ENCODE measurements at regions not wholly inside any gene's neighbourhood (a gene's known extent, or its start where the extent isn't known, plus 50 kb on each side); places are given as distances from the start of the nearest gene placed in this dataset.
"Not testable (repeated sequence)": the region's sequence is repeated elsewhere in the genome, so short reads cannot be mapped to it uniquely, and the experiment has no call there.

GRCh38 chr21:18831942-18832676 is 428.5 kb upstream of the TMPRSS15 start:
- DNase-seq (ENCODE audit: low read depth) = no peak

- DNase-seq (ENCODE audit: low read depth) = no peak
These were observed 429.4 kb upstream of the TMPRSS15 start for GRCh38 chr21:18832950-18833349.

- not testable (repeated sequence) for DNase-seq (ENCODE audit: low read depth)
These were observed 430.5 kb upstream of the TMPRSS15 start for GRCh38 chr21:18834121-18834520.

GRCh38 chr21:18840239-18840638 is 436.7 kb upstream of the TMPRSS15 start:
- DNase-seq (ENCODE audit: low read depth) = no peak

GRCh38 chr21:18857606-18858005 is 454.0 kb upstream of the TMPRSS15 start:
- DNase-seq (ENCODE audit: low read depth) = not testable (repeated sequence)

GRCh38 chr21:18869104-18869503 is 465.5 kb upstream of the TMPRSS15 start:
- DNase-seq (ENCODE audit: low read depth) = no peak

GRCh38 chr21:18877917-18878316 is 474.3 kb upstream of the TMPRSS15 start:
- DNase-seq (ENCODE audit: low read depth) = no peak

GRCh38 chr21:18887922-18888602 is 484.5 kb upstream of the TMPRSS15 start:
- no peak for DNase-seq (ENCODE audit: low read depth)

- no peak for DNase-seq (ENCODE audit: low read depth)
These were observed 489.8 kb upstream of the TMPRSS15 start for GRCh38 chr21:18893406-18893805.

- DNase-seq (ENCODE audit: low read depth) = no peak
These were observed 490.8 kb upstream of the TMPRSS15 start for GRCh38 chr21:18894387-18894786.

GRCh38 chr21:18899261-18899660 is 495.7 kb upstream of the TMPRSS15 start:
- DNase-seq (ENCODE audit: low read depth) = no peak

GRCh38 chr21:18902660-18903059 is 499.1 kb upstream of the TMPRSS15 start:
- no peak for DNase-seq (ENCODE audit: low read depth)

- DNase-seq (ENCODE audit: low read depth) = no peak
These were observed 503.5 kb upstream of the TMPRSS15 start for GRCh38 chr21:18907076-18907475.

- DNase-seq (ENCODE audit: low read depth) = no peak
These were observed 505.1 kb upstream of the TMPRSS15 start for GRCh38 chr21:18908641-18909040.

GRCh38 chr21:18913914-18914313 is 510.3 kb upstream of the TMPRSS15 start:
- no peak for DNase-seq (ENCODE audit: low read depth)

- no peak for DNase-seq (ENCODE audit: low read depth)
These were observed 511.0 kb upstream of the TMPRSS15 start for GRCh38 chr21:18914570-18914969.

- DNase-seq (ENCODE audit: low read depth) = no peak
These were observed 514.0 kb upstream of the TMPRSS15 start for GRCh38 chr21:18917622-18918021.

GRCh38 chr21:18931237-18931636 is 527.7 kb upstream of the TMPRSS15 start:
- DNase-seq (ENCODE audit: low read depth) = no peak

- no peak for DNase-seq (ENCODE audit: low read depth)
These were observed 533.8 kb upstream of the TMPRSS15 start for GRCh38 chr21:18937337-18937736.

- no peak for DNase-seq (ENCODE audit: low read depth)
These were observed 537.2 kb upstream of the TMPRSS15 start for GRCh38 chr21:18940791-18941190.

GRCh38 chr21:18950045-18950740 is 546.6 kb upstream of the TMPRSS15 start:
- no peak for DNase-seq (ENCODE audit: low read depth)

- no peak for DNase-seq (ENCODE audit: low read depth)
These were observed 547.9 kb upstream of the TMPRSS15 start for GRCh38 chr21:18951271-18952038.
